ENCODE measurements at regions not wholly inside any gene's neighbourhood (a gene's known extent, or its start where the extent isn't known, plus 50 kb on each side); places are given as distances from the start of the nearest gene placed in this dataset.

DNA sequence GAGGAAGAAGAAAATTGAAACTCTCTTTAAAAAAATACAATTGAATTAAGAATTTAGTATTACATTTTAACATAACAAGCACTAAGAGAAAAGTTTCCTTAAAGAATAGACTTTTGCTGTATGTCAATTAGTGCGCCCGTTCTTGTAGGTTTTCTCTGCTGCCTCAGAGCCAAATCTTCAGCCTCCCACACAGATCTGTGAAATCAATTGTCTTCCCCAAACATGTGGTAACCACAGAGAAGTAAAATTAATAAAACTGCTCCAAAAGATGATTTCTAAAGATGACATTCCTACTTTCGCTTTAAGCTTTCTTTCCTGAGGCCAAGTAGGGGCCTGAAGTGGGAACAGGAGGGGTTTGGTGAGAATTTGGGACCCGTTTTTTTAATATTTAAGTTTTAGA, 113.2 kb upstream of the ADO start:
- Histone ChIP-seq H3K4me2 (ENCODE audit: low read length) (no peak overlapping the region), H3K4me1 (ENCODE audit: insufficient read depth, low read length, severe bottlenecking) (peaks cover 11% of the 10 kb centered on the region), H3K9me3 (ENCODE audit: low read length) (peaks cover 2% of the 10 kb centered on the region; the same call in 1 of the 2 replicates), H2AFZ (ENCODE audit: low read length) (no peak overlapping the region), H3K9me2 (ENCODE audit: low read depth, low read length) (no peaks in the 10 kb centered on the region), H3K9ac (ENCODE audit: low read length) (no peak overlapping the region), H3K79me2 (ENCODE audit: insufficient read depth, low read length) (no peaks in the 10 kb centered on the region), H4K20me1 (ENCODE audit: insufficient read depth, low read length) (no peaks in the 10 kb centered on the region), H3F3A (ENCODE audit: insufficient read depth, low read length) (no peaks in the 10 kb centered on the region), H3K27ac (ENCODE audit: low read depth, low read length, poor library complexity, severe bottlenecking) (no peak overlapping the region), H3K4me3 (ENCODE audit: low read depth, low read length, poor library complexity, severe bottlenecking) (no peak overlapping the region), H3K27me3 (ENCODE audit: insufficient read depth, low read length) (no peaks in the 10 kb centered on the region), H3K36me3 (ENCODE audit: insufficient read depth, low read length) (no peaks in the 10 kb centered on the region)
- TF ChIP-seq, protein P1, sequence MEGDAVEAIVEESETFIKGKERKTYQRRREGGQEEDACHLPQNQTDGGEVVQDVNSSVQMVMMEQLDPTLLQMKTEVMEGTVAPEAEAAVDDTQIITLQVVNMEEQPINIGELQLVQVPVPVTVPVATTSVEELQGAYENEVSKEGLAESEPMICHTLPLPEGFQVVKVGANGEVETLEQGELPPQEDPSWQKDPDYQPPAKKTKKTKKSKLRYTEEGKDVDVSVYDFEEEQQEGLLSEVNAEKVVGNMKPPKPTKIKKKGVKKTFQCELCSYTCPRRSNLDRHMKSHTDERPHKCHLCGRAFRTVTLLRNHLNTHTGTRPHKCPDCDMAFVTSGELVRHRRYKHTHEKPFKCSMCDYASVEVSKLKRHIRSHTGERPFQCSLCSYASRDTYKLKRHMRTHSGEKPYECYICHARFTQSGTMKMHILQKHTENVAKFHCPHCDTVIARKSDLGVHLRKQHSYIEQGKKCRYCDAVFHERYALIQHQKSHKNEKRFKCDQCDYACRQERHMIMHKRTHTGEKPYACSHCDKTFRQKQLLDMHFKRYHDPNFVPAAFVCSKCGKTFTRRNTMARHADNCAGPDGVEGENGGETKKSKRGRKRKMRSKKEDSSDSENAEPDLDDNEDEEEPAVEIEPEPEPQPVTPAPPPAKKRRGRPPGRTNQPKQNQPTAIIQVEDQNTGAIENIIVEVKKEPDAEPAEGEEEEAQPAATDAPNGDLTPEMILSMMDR (IDR thresholded peaks at IDR 0.05; ENCODE audit: low read length), result no peak
- no peak for TF ChIP-seq EZH2 (IDR thresholded peaks at IDR 0.05; ENCODE audit: borderline replicate concordance, low read length)

DNA sequence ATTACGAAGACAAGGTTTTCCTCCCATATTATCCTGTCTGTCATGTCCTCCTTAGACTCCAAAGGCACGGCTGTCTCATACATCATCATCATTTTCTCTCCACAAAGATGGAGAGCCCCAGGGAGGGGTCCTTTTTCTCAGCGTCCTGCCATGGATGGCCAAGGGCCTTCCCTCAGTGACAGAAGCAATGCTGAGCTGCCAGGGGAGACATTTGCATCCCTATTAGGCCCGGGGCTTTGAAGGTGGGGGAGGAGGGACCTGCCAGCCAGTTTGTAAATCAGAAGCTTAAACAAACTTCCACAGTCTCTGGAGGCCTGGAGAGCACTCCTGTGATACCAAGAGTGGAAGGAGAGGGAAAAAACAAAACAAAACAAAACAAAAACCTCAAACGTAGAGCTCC, 112.4 kb upstream of the ADO start:
- Histone ChIP-seq H2AFZ (ENCODE audit: low read length) (no peak overlapping the region), H3K27me3 (ENCODE audit: insufficient read depth, low read length) (no peaks in the 10 kb centered on the region), H3K9me2 (ENCODE audit: low read depth, low read length) (no peaks in the 10 kb centered on the region), H3K27ac (ENCODE audit: low read depth, low read length, poor library complexity, severe bottlenecking) (no peak overlapping the region), H3K36me3 (ENCODE audit: insufficient read depth, low read length) (no peaks in the 10 kb centered on the region), H4K20me1 (ENCODE audit: insufficient read depth, low read length) (no peaks in the 10 kb centered on the region), H3K4me1 (ENCODE audit: insufficient read depth, low read length, severe bottlenecking) (peaks cover 11% of the 10 kb centered on the region), H3F3A (ENCODE audit: insufficient read depth, low read length) (no peaks in the 10 kb centered on the region), H3K9ac (ENCODE audit: low read length) (no peak overlapping the region), H3K4me2 (ENCODE audit: low read length) (no peak overlapping the region), H3K9me3 (ENCODE audit: low read length) (peaks cover 2% of the 10 kb centered on the region; the same call in 1 of the 2 replicates), H3K79me2 (ENCODE audit: insufficient read depth, low read length) (no peaks in the 10 kb centered on the region), H3K4me3 (ENCODE audit: low read depth, low read length, poor library complexity, severe bottlenecking) (no peak overlapping the region)
- no peak for TF ChIP-seq EZH2 (IDR thresholded peaks at IDR 0.05; ENCODE audit: borderline replicate concordance, low read length)
- TF ChIP-seq, protein P1 (IDR thresholded peaks at IDR 0.05; ENCODE audit: low read length), result no peak

DNA sequence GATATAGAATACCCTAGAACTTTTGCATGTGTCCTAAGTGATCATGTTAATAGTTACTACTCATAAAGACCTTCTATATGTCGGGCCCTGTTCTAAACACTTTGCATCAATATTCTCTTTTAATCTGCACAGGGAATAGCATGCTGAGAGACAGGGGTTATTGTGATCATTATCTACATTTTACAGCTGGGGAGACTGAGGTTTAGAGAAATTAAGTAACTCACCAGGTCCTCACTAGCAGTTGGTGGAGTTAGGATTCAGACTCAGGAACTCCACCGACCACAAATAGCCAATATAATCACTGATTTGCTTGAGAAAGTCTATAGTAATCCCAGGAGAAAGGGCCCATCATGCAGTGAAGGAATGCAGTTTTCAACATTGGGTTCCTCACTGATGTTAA, 111.2 kb upstream of the ADO start:
- no peak overlapping the region for H3K27ac ChIP-seq (ENCODE audit: low read depth, low read length, poor library complexity, severe bottlenecking)
- 0 out of 2 replicates have a peak, but pooled peaks cover 2% of the 10 kb centered on the region for H3K9me3 ChIP-seq (ENCODE audit: low read length)
- TF ChIP-seq EZH2 (IDR thresholded peaks at IDR 0.05; ENCODE audit: borderline replicate concordance, low read length), result no peak
- TF ChIP-seq, protein P1 (IDR thresholded peaks at IDR 0.05; ENCODE audit: low read length), result no peak
- H3K4me1 ChIP-seq (ENCODE audit: insufficient read depth, low read length, severe bottlenecking), result peaks cover 11% of the 10 kb centered on the region
- H4K20me1 ChIP-seq (ENCODE audit: insufficient read depth, low read length), result no peaks in the 10 kb centered on the region
- H3K9ac ChIP-seq (ENCODE audit: low read length), result no peak overlapping the region
- H3F3A ChIP-seq (ENCODE audit: insufficient read depth, low read length), result no peaks in the 10 kb centered on the region
- no peak overlapping the region for H3K4me2 ChIP-seq (ENCODE audit: low read length)
- H3K4me3 ChIP-seq (ENCODE audit: low read depth, low read length, poor library complexity, severe bottlenecking), result no peak overlapping the region
- no peaks in the 10 kb centered on the region for H3K9me2 ChIP-seq (ENCODE audit: low read depth, low read length)
- no peak overlapping the region for H2AFZ ChIP-seq (ENCODE audit: low read length)
- H3K27me3 ChIP-seq (ENCODE audit: insufficient read depth, low read length), result no peaks in the 10 kb centered on the region
- no peaks in the 10 kb centered on the region for H3K36me3 ChIP-seq (ENCODE audit: insufficient read depth, low read length)
- no peaks in the 10 kb centered on the region for H3K79me2 ChIP-seq (ENCODE audit: insufficient read depth, low read length)

All from OCI-LY1 (cell line).